ENCODE measurements at regions not wholly inside any gene's neighbourhood (a gene's known extent, or its start where the extent isn't known, plus 50 kb on each side); places are given as distances from the start of the nearest gene placed in this dataset.

- DNase-seq (ENCODE audit: low read depth): no peak
These were observed 65.9 kb upstream of the KLF12 start for GRCh38 chr13:74200081-74200480.

GRCh38 chr13:74197677-74198429 lies 63.6 kb upstream of the KLF12 start:
- DNase-seq (ENCODE audit: low read depth): no peak

GRCh38 chr13:74194846-74195245 lies 60.6 kb upstream of the KLF12 start:
- DNase-seq (ENCODE audit: low read depth): no peak

- no peak for DNase-seq (ENCODE audit: low read depth)
These were observed 59.2 kb upstream of the KLF12 start for GRCh38 chr13:74193391-74193790.

- no peak for DNase-seq (ENCODE audit: low read depth)
These were observed 57.2 kb upstream of the KLF12 start for GRCh38 chr13:74191410-74191809.

GRCh38 chr13:74190999-74191398 lies 56.8 kb upstream of the KLF12 start:
- no peak for DNase-seq (ENCODE audit: low read depth)

GRCh38 chr13:74187564-74187963 lies 53.4 kb upstream of the KLF12 start:
- no peak for DNase-seq (ENCODE audit: low read depth)

- DNase-seq (ENCODE audit: low read depth): no peak
These were observed 50.1 kb upstream of the KLF12 start for GRCh38 chr13:74184283-74184682.
